Neural cell (in vitro differentiated cells): ENCODE measurements at regions not wholly inside any gene's neighbourhood (a gene's known extent, or its start where the extent isn't known, plus 50 kb on each side); places are given as distances from the start of the nearest gene placed in this dataset.

Source experiments
- H2AFZ ChIP-seq: fragments of 200-600, 300-800 bp; sonication (generic), shearing (Covaris generic); 2 replicates; pipeline ENCODE4 v1.6.0; 2014; ENCODE audit warnings: low read depth, mild to moderate bottlenecking, antibody characterized with exemption, low read length, moderate library complexity
- H3F3A ChIP-seq: fragments of 200-600 bp; shearing (Covaris generic); 2 replicates; pipeline ENCODE4 v1.6.1; 2016; ENCODE audit warnings: mild to moderate bottlenecking, moderate library complexity, mixed read lengths, antibody characterized with exemption, low read length; ENCODE audit not compliant: insufficient read depth, poor library complexity, severe bottlenecking
- H3K27ac ChIP-seq: fragments of 200-600, 300-800 bp; sonication (generic), shearing (Covaris generic); 2 replicates; pipeline ENCODE4 v1.5.1; 2014; ENCODE audit warnings: mild to moderate bottlenecking, low read length, moderate library complexity
- H3K27me3 ChIP-seq: fragments of 300-800, 200-600 bp; sonication (generic), shearing (Covaris generic); 2 replicates; pipeline ENCODE4 v1.6.0; 2014; ENCODE audit warnings: mild to moderate bottlenecking, low read depth, low read length, moderate library complexity; ENCODE audit not compliant: insufficient read depth
- H3K36me3 ChIP-seq: fragments of 300-800, 200-600 bp; sonication (generic), shearing (Covaris generic); 2 replicates; pipeline ENCODE4 v1.5.1; 2014; ENCODE audit warnings: mild to moderate bottlenecking, antibody characterized with exemption, low read length, moderate library complexity; ENCODE audit not compliant: insufficient read depth
- H3K4me2 ChIP-seq: fragments of 300-800, 200-600 bp; sonication (generic), shearing (Covaris generic); 2 replicates; pipeline ENCODE4 v1.6.0; 2014; ENCODE audit warnings: mild to moderate bottlenecking, low read length
- H3K4me3 ChIP-seq: fragments of 300-800, 200-600 bp; sonication (generic), shearing (Covaris generic); 2 replicates; pipeline ENCODE4 v1.5.1; 2014; ENCODE audit warnings: mild to moderate bottlenecking, low read length, moderate library complexity
- H3K79me2 ChIP-seq: fragments of 200-600 bp; shearing (Covaris generic); replicated peaks from 2 replicates; pipeline ENCODE4 v1.6.0; 2014; ENCODE audit warnings: mild to moderate bottlenecking, low read length, moderate library complexity; ENCODE audit not compliant: insufficient read depth
- H3K9ac ChIP-seq: fragments of 300-800, 200-600 bp; sonication (generic), shearing (Covaris generic); 2 replicates; pipeline ENCODE4 v1.6.1; 2016; ENCODE audit warnings: mild to moderate bottlenecking, low read length, mixed read lengths
- H3K9me2 ChIP-seq: fragments of 200-600 bp; shearing (Covaris generic); 2 replicates; pipeline ENCODE4 v1.6.1; 2016; ENCODE audit warnings: mild to moderate bottlenecking, low read length, mixed read lengths; ENCODE audit not compliant: insufficient read depth
- H3K9me3 ChIP-seq: fragments of 200-600, 300-800 bp; sonication (generic), shearing (Covaris generic); 2 replicates; pipeline ENCODE4 v1.6.1; 2016; ENCODE audit warnings: mild to moderate bottlenecking, mixed run types, low read length, moderate library complexity, mixed read lengths
- H4K20me1 ChIP-seq: fragments of 200-600 bp; shearing (Covaris generic); 2 replicates; pipeline ENCODE4 v1.6.1; 2016; ENCODE audit warnings: mild to moderate bottlenecking, mixed run types; ENCODE audit not compliant: insufficient read depth
- CTCF ChIP-seq: fragments of 450-650 bp; IDR thresholded peaks from 2 replicates; pipeline ENCODE4 v1.5.1; 2014; ENCODE audit warnings: antibody characterized with exemption, mild to moderate bottlenecking, moderate library complexity; ENCODE audit not compliant: poor library complexity, severe bottlenecking
- EP300 ChIP-seq: fragments of 450-650 bp; conservative IDR thresholded peaks from 2 replicates; pipeline ENCODE4 v1.6.1; 2014; ENCODE audit warnings: antibody characterized with exemption, mild to moderate bottlenecking, moderate library complexity; ENCODE audit not compliant: poor library complexity, severe bottlenecking
- EZH2 ChIP-seq: fragments of 200-600, 300-800 bp; shearing (Covaris generic), sonication (generic); IDR thresholded peaks from 2 replicates; pipeline ENCODE4 v1.6.1; 2014; ENCODE audit warnings: antibody characterized with exemption, low read length, borderline replicate concordance, mild to moderate bottlenecking; ENCODE audit not compliant: insufficient read depth, poor library complexity, severe bottlenecking
- MXI1 ChIP-seq: fragments of 450-650 bp; conservative IDR thresholded peaks from 2 replicates; pipeline ENCODE4 v1.6.1; 2014; ENCODE audit warnings: antibody characterized with exemption, mild to moderate bottlenecking; ENCODE audit not compliant: poor library complexity, severe bottlenecking
- POLR2AphosphoS5 ChIP-seq: IDR thresholded peaks from 2 replicates; pipeline ENCODE4 v1.6.1; 2012
- RAD21 ChIP-seq: fragments of 450-650 bp; conservative IDR thresholded peaks from 2 replicates; pipeline ENCODE4 v1.6.1; 2014; ENCODE audit warnings: antibody characterized with exemption, mild to moderate bottlenecking, moderate library complexity
- REST ChIP-seq: IDR thresholded peaks from 2 replicates; pipeline ENCODE4 v1.6.1; 2012; ENCODE audit warnings: borderline replicate concordance
- SMC3 ChIP-seq: fragments of 450-650 bp; conservative IDR thresholded peaks from 2 replicates; pipeline ENCODE4 v1.6.1; 2014; ENCODE audit warnings: antibody characterized with exemption, mild to moderate bottlenecking, moderate library complexity; ENCODE audit not compliant: poor library complexity
- TAF1 ChIP-seq: IDR thresholded peaks from 2 replicates; pipeline ENCODE4 v1.6.1; 2012; ENCODE audit warnings: low read depth

DNA sequence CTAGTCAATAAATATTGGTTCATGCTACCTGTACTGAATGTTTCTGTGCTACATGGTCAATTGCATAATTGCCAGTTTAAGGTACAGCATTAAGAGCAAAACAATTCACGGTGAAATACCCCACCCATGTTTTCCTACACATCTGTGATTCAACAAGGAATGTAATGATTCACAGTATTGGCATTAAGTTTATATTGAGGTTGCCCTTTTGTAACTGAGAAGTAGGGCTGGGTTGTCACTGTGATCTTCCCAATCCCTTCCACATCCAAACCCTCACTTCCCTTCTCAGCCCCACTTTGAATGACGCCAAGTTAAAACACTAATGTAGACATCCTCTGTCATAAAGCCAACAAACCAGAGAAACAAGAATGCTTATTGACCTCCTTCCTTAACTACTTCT, 112.0 kb upstream of the TJP1 start:
- no peak for TF ChIP-seq RAD21
- TF ChIP-seq POLR2AphosphoS5, result no peak
- no peak for TF ChIP-seq REST
- no peak for TF ChIP-seq EZH2
- no peak for TF ChIP-seq SMC3
- no peak for TF ChIP-seq CTCF
- no peak for TF ChIP-seq EP300
- TF ChIP-seq MXI1, result no peak
- no peak for TF ChIP-seq TAF1
- Histone ChIP-seq H3K9me3 (no peaks in the 10 kb centered on the region), H3K27ac (no peak overlapping the region), H2AFZ (no peak overlapping the region), H3F3A (no peaks in the 10 kb centered on the region), H3K9me2 (no peaks in the 10 kb centered on the region), H4K20me1 (no peaks in the 10 kb centered on the region), H3K36me3 (no peaks in the 10 kb centered on the region), H3K79me2 (no peaks in the 10 kb centered on the region), H3K27me3 (no peaks in the 10 kb centered on the region), H3K4me2 (no peak overlapping the region), H3K4me3 (no peak overlapping the region), H3K9ac (no peak overlapping the region)

- Histone ChIP-seq H3K36me3 (no peaks in the 10 kb centered on the region), H3K27me3 (no peaks in the 10 kb centered on the region), H3F3A (no peaks in the 10 kb centered on the region), H3K4me2 (no peak overlapping the region), H4K20me1 (no peaks in the 10 kb centered on the region), H3K79me2 (no peaks in the 10 kb centered on the region), H2AFZ (no peak overlapping the region), H3K4me3 (no peak overlapping the region), H3K9me2 (no peaks in the 10 kb centered on the region), H3K9ac (no peak overlapping the region), H3K9me3 (no peaks in the 10 kb centered on the region), H3K27ac (no peak overlapping the region)
- TF ChIP-seq EZH2, result no peak
- no peak for TF ChIP-seq REST
- no peak for TF ChIP-seq POLR2AphosphoS5
- TF ChIP-seq CTCF, result no peak
- TF ChIP-seq RAD21, result no peak
- TF ChIP-seq MXI1, result no peak
- no peak for TF ChIP-seq EP300
- TF ChIP-seq TAF1, result no peak
- no peak for TF ChIP-seq SMC3
Measured at GRCh38 chr15:29933042-29933803, 111.0 kb upstream of the TJP1 start.
